ENCODE measurements at regions not wholly inside any gene's neighbourhood (a gene's known extent, or its start where the extent isn't known, plus 50 kb on each side); places are given as distances from the start of the nearest gene placed in this dataset.

DNA sequence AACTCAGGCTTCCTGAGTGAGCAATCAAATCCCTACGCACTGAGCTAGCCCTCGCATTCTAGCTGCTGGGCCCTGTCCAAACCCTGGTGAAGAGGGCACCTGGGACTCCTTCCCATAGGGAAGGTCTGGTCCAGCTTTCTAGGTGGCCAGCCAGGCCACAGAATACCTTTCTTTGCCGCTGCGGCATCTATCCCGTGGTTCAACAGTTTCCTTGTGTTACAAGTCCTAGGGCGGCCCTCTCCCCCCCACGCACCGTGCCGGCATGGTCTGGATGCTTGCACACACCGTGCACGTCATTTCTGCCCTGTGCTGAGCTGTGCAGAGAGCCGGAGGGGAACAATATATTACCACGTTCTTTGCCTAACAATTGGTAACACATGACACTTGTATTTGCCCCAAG lies 164.6 kb upstream of the TSHZ3 start:
- no peak for TF ChIP-seq OSR1 (CRISPR knock-in tag; IDR thresholded peaks at IDR 0.05)
- TF ChIP-seq ZFP3 (CRISPR knock-in tag; IDR thresholded peaks at IDR 0.05): no peak
